H1 (cell line): ENCODE measurements at regions not wholly inside any gene's neighbourhood (a gene's known extent, or its start where the extent isn't known, plus 50 kb on each side); places are given as distances from the start of the nearest gene placed in this dataset.

ENCODE experiments used
- CTCF ChIA-PET: fragments of 300-600 bp; sonication (Branson Sonifier 250); formaldehyde crosslinking; loops from one replicate; lab custom pipeline; 2021; ENCODE audit not compliant: partially characterized antibody; lab: Charles Lee
- POLR2A ChIA-PET: fragments of 300-600 bp; sonication (Branson Sonifier 250); formaldehyde crosslinking; loops from one replicate; lab custom pipeline; 2021; ENCODE audit warnings: inconsistent platforms; ENCODE audit not compliant: partially characterized antibody; lab: Charles Lee
- DNase-seq, 2 experiments: peaks; one replicate each; pipeline versions ENCODE4 v3.0.0 to v3.0.0-alpha.2; 2010 to 2022; ENCODE audit warnings: low spot score in 2 of 2, low read depth in 1 of 2, mixed read lengths in 1 of 2
- FAIRE-seq: peaks from 2 replicates; lab custom pipeline; 2011; peaks lifted over from hg19 to GRCh38; lab: Jason Lieb, UNC
- H2AFZ ChIP-seq: 2 replicates; pipeline ENCODE4 v1.8.1; 2012; ENCODE audit warnings: low read length, inconsistent platforms
- H2AK5ac ChIP-seq: 2 replicates; pipeline ENCODE4 v1.6.1; 2013; ENCODE audit warnings: low read depth, low read length
- H2BK120ac ChIP-seq: replicated peaks from 2 replicates; pipeline ENCODE3; 2013; ENCODE audit warnings: low read depth, low read length, inconsistent platforms
- H2BK12ac ChIP-seq: 2 replicates; pipeline ENCODE4 v1.6.1; 2013; ENCODE audit warnings: low read depth, low read length
- H2BK15ac ChIP-seq: 2 replicates; pipeline ENCODE4 v1.6.1; 2013; ENCODE audit warnings: low read length
- H2BK20ac ChIP-seq: 2 replicates; pipeline ENCODE4 v1.6.1; 2013; ENCODE audit warnings: low read length
- H2BK5ac ChIP-seq: 2 replicates; pipeline ENCODE4 v1.6.1; 2013; ENCODE audit warnings: low read depth, low read length
- H3K14ac ChIP-seq: 2 replicates; pipeline ENCODE4 v1.6.1; 2013; ENCODE audit warnings: inconsistent platforms; ENCODE audit not compliant: insufficient read length
- H3K18ac ChIP-seq: 2 replicates; pipeline ENCODE4 v1.6.1; 2013; ENCODE audit warnings: low read length; ENCODE audit errors: extremely low read depth
- H3K23ac ChIP-seq: 2 replicates; pipeline ENCODE4 v1.6.1; 2013; ENCODE audit warnings: inconsistent platforms; ENCODE audit not compliant: insufficient read length
- H3K23me2 ChIP-seq: 2 replicates; pipeline ENCODE4 v1.6.1; 2013; ENCODE audit warnings: low read depth, low read length
- H3K27ac ChIP-seq: 2 replicates; pipeline ENCODE4 v1.6.1; 2011; ENCODE audit warnings: low read depth, low read length, inconsistent platforms
- H3K27me3 ChIP-seq, 4 experiments: replicated peaks in 1 of 4; 1 replicate in 1 of 4; 2 replicates in 3 of 4; pipeline versions ENCODE4 v1.6.1 to v1.8.1; 2011 to 2013; ENCODE audit warnings: low read length in 3 of 4, mild to moderate bottlenecking in 3 of 4, inconsistent platforms in 2 of 4, mixed read lengths in 2 of 4, moderate library complexity in 1 of 4; ENCODE audit not compliant: control insufficient read depth in 3 of 4, insufficient read depth in 3 of 4; ENCODE audit errors: extremely low read depth in 1 of 4
- H3K36me3 ChIP-seq, 4 experiments: 2 replicates each; pipeline versions ENCODE4 v1.6.1 to v1.8.1; 2011 to 2013; ENCODE audit warnings: mild to moderate bottlenecking in 4 of 4, low read length in 3 of 4, moderate library complexity in 2 of 4, control low read depth in 1 of 4, inconsistent platforms in 1 of 4; ENCODE audit not compliant: insufficient read depth in 4 of 4, control insufficient read depth in 2 of 4
- H3K4ac ChIP-seq: replicated peaks from 2 replicates; pipeline ENCODE3; 2013; ENCODE audit warnings: low read length, low read depth, mixed read lengths, inconsistent platforms; ENCODE audit not compliant: insufficient read length
- H3K4me1 ChIP-seq, 4 experiments: replicated peaks in 1 of 4; 1 replicate in 1 of 4; 2 replicates in 3 of 4; pipeline versions ENCODE4 v1.6.1 to v1.8.1; 2011 to 2013; ENCODE audit warnings: low read length in 3 of 4, inconsistent platforms in 2 of 4, mixed read lengths in 1 of 4; ENCODE audit not compliant: insufficient read depth in 4 of 4, control insufficient read depth in 3 of 4
- H3K4me2 ChIP-seq, 2 experiments: 2 replicates each; pipeline versions ENCODE4 v1.6.1 to v1.8.1; 2011 to 2013; ENCODE audit warnings: low read depth in 2 of 2, low read length in 2 of 2, control low read depth in 1 of 2, inconsistent platforms in 1 of 2, mild to moderate bottlenecking in 1 of 2; ENCODE audit not compliant: insufficient read depth in 1 of 2
- H3K4me3 ChIP-seq, 4 experiments: fragments of 200-600, 300-600 bp in 1 of 4; sonication (generic), shearing (Covaris generic), sonication (Bioruptor Twin) in 1 of 4; 2 replicates each; pipeline versions ENCODE4 v1.5.1 to v1.8.1; 2011 to 2016; ENCODE audit warnings: low read length in 4 of 4, low read depth in 3 of 4, control low read depth in 2 of 4, inconsistent platforms in 2 of 4, mild to moderate bottlenecking in 2 of 4, mixed read lengths in 1 of 4, moderate library complexity in 1 of 4; ENCODE audit not compliant: insufficient read depth in 2 of 4; ENCODE audit errors: extremely low read depth in 1 of 4
- H3K56ac ChIP-seq: replicated peaks from 2 replicates; pipeline ENCODE3; 2013; ENCODE audit warnings: low read depth, mild to moderate bottlenecking, mixed read lengths, low read length, inconsistent platforms; ENCODE audit not compliant: insufficient read length
- H3K79me1 ChIP-seq: 2 replicates; pipeline ENCODE4 v1.6.1; 2013; ENCODE audit warnings: low read depth, low read length, control low read depth
- H3K79me2 ChIP-seq, 2 experiments: 2 replicates each; pipeline versions ENCODE4 v1.6.1 to v1.8.1; 2012 to 2013; ENCODE audit warnings: low read length in 2 of 2, mild to moderate bottlenecking in 2 of 2, inconsistent platforms in 1 of 2; ENCODE audit not compliant: insufficient read depth in 2 of 2, control insufficient read depth in 1 of 2
- H3K9ac ChIP-seq, 4 experiments: replicated peaks in 1 of 4; 1 replicate in 1 of 4; 2 replicates in 3 of 4; pipeline versions ENCODE4 v1.6.1 to v1.8.1; 2011 to 2013; ENCODE audit warnings: low read depth in 3 of 4, low read length in 3 of 4, control low read depth in 2 of 4, mild to moderate bottlenecking in 2 of 4, moderate library complexity in 2 of 4, inconsistent platforms in 1 of 4; ENCODE audit errors: extremely low read depth in 1 of 4
- H3K9me3 ChIP-seq, 2 experiments: 2 replicates each; pipeline versions ENCODE4 v1.6.1 to v1.8.1; 2012 to 2013; ENCODE audit warnings: mild to moderate bottlenecking in 2 of 2, moderate library complexity in 2 of 2, control low read depth in 1 of 2, inconsistent platforms in 1 of 2, low read depth in 1 of 2, low read length in 1 of 2, mixed read lengths in 1 of 2; ENCODE audit not compliant: insufficient read depth in 2 of 2
- H4K20me1 ChIP-seq, 2 experiments: replicated peaks in 1 of 2; 2 replicates each; pipeline versions ENCODE3 to v1.8.1; 2011 to 2013; ENCODE audit warnings: inconsistent platforms in 2 of 2, low read length in 2 of 2, mild to moderate bottlenecking in 1 of 2; ENCODE audit not compliant: insufficient read depth in 2 of 2, control insufficient read depth in 1 of 2
- H4K5ac ChIP-seq: 2 replicates; pipeline ENCODE4 v1.6.1; 2013; ENCODE audit warnings: low read length, low read depth, mixed read lengths, inconsistent platforms; ENCODE audit not compliant: insufficient read length
- H4K8ac ChIP-seq: 2 replicates; pipeline ENCODE4 v1.8.0; 2013; ENCODE audit warnings: mild to moderate bottlenecking, moderate library complexity, low read length, inconsistent platforms; ENCODE audit not compliant: insufficient read depth; ENCODE audit errors: extremely low read depth
- H4K91ac ChIP-seq: replicated peaks from 2 replicates; pipeline ENCODE3; 2013; ENCODE audit warnings: low read length, mixed read lengths, inconsistent platforms; ENCODE audit not compliant: insufficient read length
- ASH2L ChIP-seq: fragments of 200-600, 300-600 bp; sonication (generic); IDR thresholded peaks from one replicate; pipeline ENCODE4 v1.7.1; 2017; ENCODE audit warnings: low read length
- BRCA1 ChIP-seq: IDR thresholded peaks from 2 replicates; pipeline ENCODE4 v1.6.1; 2012; ENCODE audit warnings: low read depth, low read length, improper control_type of control experiment
- CBX8 ChIP-seq: fragments of 300-800, 300-1000 bp; sonication (generic); IDR thresholded peaks from 2 replicates; pipeline ENCODE4 v1.7.1; 2016; ENCODE audit warnings: low read depth, low read length, borderline replicate concordance
- CREB1 ChIP-seq: IDR thresholded peaks from 2 replicates; pipeline ENCODE4 v1.6.1; 2012; ENCODE audit warnings: inconsistent platforms
- KDM1A ChIP-seq: fragments of 200-600, 300-600 bp; sonication (generic); IDR thresholded peaks from 2 replicates; pipeline ENCODE4 v1.7.1; 2016; ENCODE audit warnings: mild to moderate bottlenecking, low read length, borderline replicate concordance
- KDM4A ChIP-seq: IDR thresholded peaks from one replicate; pipeline ENCODE4 v1.7.1; 2012; ENCODE audit warnings: low read depth, mild to moderate bottlenecking, moderate library complexity, low read length, inconsistent platforms; ENCODE audit not compliant: severe bottlenecking
- RFX5 ChIP-seq: IDR thresholded peaks from 2 replicates; pipeline ENCODE4 v1.6.1; 2011; ENCODE audit warnings: low read depth, low read length, improper control_type of control experiment, borderline replicate concordance
- SIN3A ChIP-seq, 2 experiments: IDR thresholded peaks in 1 of 2; conservative IDR thresholded peaks in 1 of 2; 2 replicates each; pipeline ENCODE4 v1.6.1; 2011 to 2012; ENCODE audit warnings: low read length in 2 of 2, improper control_type of control experiment in 1 of 2, low read depth in 1 of 2, mild to moderate bottlenecking in 1 of 2
- SP4 ChIP-seq: IDR thresholded peaks from 2 replicates; pipeline ENCODE4 v1.6.1; 2012; ENCODE audit warnings: low read length, inconsistent platforms
- TAF1 ChIP-seq: IDR thresholded peaks from 2 replicates; pipeline ENCODE4 v1.6.1; 2011; ENCODE audit warnings: mild to moderate bottlenecking, low read depth, low read length
- ZNF274 ChIP-seq: IDR thresholded peaks from 2 replicates; pipeline ENCODE4 v1.7.0; 2012; ENCODE audit warnings: low read length, borderline replicate concordance; ENCODE audit errors: extremely low read depth
- WGBS, 2 experiments: shearing (Covaris generic) in 1 of 2; methylation state at CpG; one replicate each; pipeline versions ENCODE4 v1.1.6 to v1.1.7; 2013 to 2015; ENCODE audit warnings: low lambda C conversion rate in 2 of 2, mixed read lengths in 2 of 2, inconsistent platforms in 1 of 2, low coverage in 1 of 2, missing lambda C conversion rate in 1 of 2; ENCODE audit not compliant: insufficient replicate concordance in 2 of 2, insufficient coverage in 1 of 2, insufficient read length in 1 of 2; ENCODE audit errors: extremely low coverage in 1 of 2, missing lambda C conversion rate in 1 of 2; 5-methylcytosine and 5-hydroxymethylcytosine counted together
- TF ChIP-seq, protein P1 (sequence below): IDR thresholded peaks from 2 replicates; pipeline ENCODE4 v1.6.1; 2012; ENCODE audit warnings: low read length, inconsistent platforms

DNA sequence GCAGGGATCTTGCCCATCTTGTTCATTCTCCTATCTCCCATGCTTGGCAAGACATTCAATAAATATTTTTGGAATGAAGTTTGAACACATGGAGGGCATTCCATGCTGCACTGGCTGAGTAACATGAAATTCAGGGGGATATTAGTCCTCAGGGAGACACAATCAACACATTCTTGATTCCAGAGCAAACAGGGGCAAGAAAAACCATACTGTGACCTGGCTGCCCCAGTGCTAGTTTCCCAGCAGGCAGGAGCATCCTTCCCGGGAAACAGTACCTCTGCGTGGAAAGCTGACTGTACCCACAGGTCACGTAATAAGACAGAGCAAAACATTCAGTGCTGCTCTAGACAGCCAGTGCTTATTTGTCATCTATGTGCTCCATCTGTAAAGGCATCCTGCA lies 66.3 kb upstream of the SPOCK1 start:
- Histone ChIP-seq H3K56ac (no peak overlapping the region), H3K4ac (no peak overlapping the region), H3K36me3 (no peaks in the 10 kb centered on the region), H3K27ac (no peak overlapping the region), H2BK5ac (no peak overlapping the region), H3K18ac (no peak overlapping the region), H3K23me2 (no peaks in the 10 kb centered on the region), H2AK5ac (no peak overlapping the region), H3K79me1 (no peaks in the 10 kb centered on the region), H2BK15ac (no peak overlapping the region), H3K4me2 (no peak overlapping the region), H4K8ac (no peak overlapping the region), H3K14ac (no peak overlapping the region), H4K20me1 (no peaks in the 10 kb centered on the region), H2BK120ac (no peak overlapping the region), H3K79me2 (no peaks in the 10 kb centered on the region), H4K91ac (no peak overlapping the region), H2AFZ (no peak overlapping the region), H3K23ac (no peak overlapping the region), H2BK20ac (no peak overlapping the region), H3K9ac (no peak overlapping the region), H3K9me3 (no peaks in the 10 kb centered on the region), H2BK12ac (no peak overlapping the region), H3K4me1 (peaks cover 0 to 8% (median 2%) of the 10 kb centered on the region in 4 experiments; a peak in 3 of 7 replicates), H4K5ac (no peak overlapping the region), H3K4me3 (no peak overlapping the region), H3K27me3 (no peaks in the 10 kb centered on the region; a peak in 1 of 7 replicates)
- DNase-seq = no peak
- POLR2A ChIA-PET = no interaction called here
- TF ChIP-seq CREB1 = no peak
- no peak for TF ChIP-seq KDM1A
- no peak for TF ChIP-seq TAF1
- no peak for TF ChIP-seq SIN3A (conservative IDR thresholded peaks at IDR 0.05 in 1 of 2, IDR thresholded peaks at IDR 0.05 in 1 of 2; ENCODE audit: low read depth in 1 of 2, low read length in 2 of 2)
- TF ChIP-seq, protein P1, sequence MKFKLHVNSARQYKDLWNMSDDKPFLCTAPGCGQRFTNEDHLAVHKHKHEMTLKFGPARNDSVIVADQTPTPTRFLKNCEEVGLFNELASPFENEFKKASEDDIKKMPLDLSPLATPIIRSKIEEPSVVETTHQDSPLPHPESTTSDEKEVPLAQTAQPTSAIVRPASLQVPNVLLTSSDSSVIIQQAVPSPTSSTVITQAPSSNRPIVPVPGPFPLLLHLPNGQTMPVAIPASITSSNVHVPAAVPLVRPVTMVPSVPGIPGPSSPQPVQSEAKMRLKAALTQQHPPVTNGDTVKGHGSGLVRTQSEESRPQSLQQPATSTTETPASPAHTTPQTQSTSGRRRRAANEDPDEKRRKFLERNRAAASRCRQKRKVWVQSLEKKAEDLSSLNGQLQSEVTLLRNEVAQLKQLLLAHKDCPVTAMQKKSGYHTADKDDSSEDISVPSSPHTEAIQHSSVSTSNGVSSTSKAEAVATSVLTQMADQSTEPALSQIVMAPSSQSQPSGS = no peak
- no peak for TF ChIP-seq SP4
- no peak for TF ChIP-seq ASH2L
- no peak for TF ChIP-seq RFX5
- no peak for TF ChIP-seq KDM4A
- TF ChIP-seq BRCA1 = no peak
- no peak for TF ChIP-seq CBX8
- TF ChIP-seq ZNF274 = no peak
- no peak for FAIRE-seq
- CTCF ChIA-PET = no interaction called here
- 62% methylated on average over 3 of the region's 3 CpGs; no CpG with 5 or more reads in 1 of the 2 experiments for WGBS, 2 experiments
